ENCODE measurements at regions not wholly inside any gene's neighbourhood (a gene's known extent, or its start where the extent isn't known, plus 50 kb on each side); places are given as distances from the start of the nearest gene placed in this dataset.

DNA sequence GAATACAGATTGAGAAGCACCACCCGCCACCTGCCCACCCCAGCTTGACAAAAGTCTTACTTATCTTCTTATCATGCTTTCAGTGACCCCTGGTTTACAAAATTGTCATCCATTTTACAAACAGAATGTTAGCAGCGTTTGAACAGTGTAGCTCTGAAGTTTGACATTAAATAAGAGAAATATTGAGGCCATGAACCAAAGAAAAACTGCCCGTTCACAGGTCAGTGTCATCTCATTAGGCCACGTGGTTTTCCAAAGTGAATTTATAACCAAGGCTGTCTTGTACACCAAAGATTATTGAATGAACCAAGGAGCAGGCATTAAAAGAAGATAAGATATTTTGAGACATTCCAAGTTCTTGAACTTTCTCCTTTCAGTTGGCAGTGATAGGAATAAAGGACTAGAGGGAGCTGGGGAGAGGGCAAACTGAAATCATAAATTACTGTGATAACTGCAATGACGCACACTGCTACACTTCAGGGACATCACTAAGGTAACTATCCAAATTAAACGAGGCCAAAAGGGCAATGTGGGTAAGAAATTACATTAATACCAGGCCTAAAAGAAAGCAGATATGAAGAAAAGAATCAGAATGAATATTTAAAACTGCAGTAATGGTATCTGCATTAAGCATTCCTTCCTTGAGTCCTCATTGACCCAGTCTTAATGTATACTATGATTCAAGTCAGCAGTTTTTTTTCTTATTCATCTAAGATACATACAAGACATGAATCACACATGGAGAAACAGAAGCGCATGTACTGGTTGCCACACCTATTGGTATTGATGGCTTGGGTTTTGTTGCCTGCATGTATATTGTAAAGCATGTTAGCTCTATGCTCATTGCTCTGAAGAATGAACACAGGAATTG lies 159.8 kb upstream of the ARG1 start:
- Histone ChIP-seq H4K20me1 (ENCODE audit: insufficient read depth, low read length) (no peaks in the 10 kb centered on the region), H3K4me3 (ENCODE audit: insufficient read depth, low read depth, low read length) (no peak overlapping the region), H3K56ac (ENCODE audit: extremely low read depth, insufficient read depth, low read length) (no peak overlapping the region), H3K23ac (ENCODE audit: low read depth, low read length) (no peak overlapping the region), H2AFZ (replicated peaks; ENCODE audit: low read length, poor library complexity) (no peak overlapping the region), H2BK5ac (ENCODE audit: low read depth, low read length, poor library complexity, severe bottlenecking) (no peak overlapping the region), H2AK5ac (ENCODE audit: low read depth, low read length) (no peak overlapping the region), H4K91ac (ENCODE audit: insufficient read depth, low read depth, low read length) (no peak overlapping the region), H3K9ac (ENCODE audit: low read depth, low read length) (no peak overlapping the region), H3K4me2 (ENCODE audit: low read depth, low read length) (no peak overlapping the region), H2BK15ac (ENCODE audit: low read depth, low read length) (no peak overlapping the region), H3K9me3 (ENCODE audit: control insufficient read depth, insufficient read depth, low read length) (no peaks in the 10 kb centered on the region), H3K27me3 (ENCODE audit: control insufficient read depth, insufficient read depth, low read length) (peaks cover 2% of the 10 kb centered on the region), H4K8ac (ENCODE audit: low read depth in 2 of 2, low read length in 2 of 2) (no peak overlapping the region), H3K4me1 (ENCODE audit: control insufficient read depth, insufficient read depth, low read length) (no peaks in the 10 kb centered on the region), H3K14ac (replicated peaks; ENCODE audit: low read depth, low read length) (no peak overlapping the region), H3K27ac (ENCODE audit: insufficient read depth, low read length) (no peak overlapping the region), H4K5ac (ENCODE audit: low read depth, low read length) (no peak overlapping the region), H3K18ac (ENCODE audit: low read depth, low read length) (no peak overlapping the region), H3K79me1 (ENCODE audit: low read depth in 1 of 2, low read length in 2 of 2) (no peaks in the 10 kb centered on the region), H2BK20ac (ENCODE audit: low read depth, low read length) (no peak overlapping the region), H3K4ac (ENCODE audit: low read depth, low read length) (no peak overlapping the region), H2AK9ac (replicated peaks; ENCODE audit: low read depth, low read length, poor library complexity) (no peak overlapping the region), H3K9me1 (ENCODE audit: insufficient read depth, low read length) (no peaks in the 10 kb centered on the region), H3K36me3 (ENCODE audit: control insufficient read depth, insufficient read depth, low read length) (no peaks in the 10 kb centered on the region), H2BK120ac (ENCODE audit: low read depth, low read length) (no peak overlapping the region)
- no peak for DNase-seq
- dilution Hi-C loops (cut with HindIII; ENCODE audit: low sequenced_read_pairs, unreplicated experiment) (no loop called here), in situ Hi-C loops (cut with MboI; ENCODE audit: low sequenced_read_pairs) (no loop called here), intact Hi-C loops (cut with micrococcal nuclease) (no loop called here)
- WGBS, 2 experiments (ENCODE audit: extremely low coverage in 2 of 2, insufficient read length in 1 of 2), result no CpG with 5 or more reads among the region's 7 CpGs
- no peak for TF ChIP-seq MXI1 (IDR thresholded peaks at IDR 0.05; ENCODE audit: borderline replicate concordance, low read depth, low read length)
- TF ChIP-seq, protein P1, sequence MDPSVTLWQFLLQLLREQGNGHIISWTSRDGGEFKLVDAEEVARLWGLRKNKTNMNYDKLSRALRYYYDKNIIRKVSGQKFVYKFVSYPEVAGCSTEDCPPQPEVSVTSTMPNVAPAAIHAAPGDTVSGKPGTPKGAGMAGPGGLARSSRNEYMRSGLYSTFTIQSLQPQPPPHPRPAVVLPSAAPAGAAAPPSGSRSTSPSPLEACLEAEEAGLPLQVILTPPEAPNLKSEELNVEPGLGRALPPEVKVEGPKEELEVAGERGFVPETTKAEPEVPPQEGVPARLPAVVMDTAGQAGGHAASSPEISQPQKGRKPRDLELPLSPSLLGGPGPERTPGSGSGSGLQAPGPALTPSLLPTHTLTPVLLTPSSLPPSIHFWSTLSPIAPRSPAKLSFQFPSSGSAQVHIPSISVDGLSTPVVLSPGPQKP (IDR thresholded peaks at IDR 0.05; ENCODE audit: borderline replicate concordance, low read depth, low read length), result no peak
- TF ChIP-seq BHLHE40 (IDR thresholded peaks at IDR 0.05; ENCODE audit: low read depth, low read length), result no peak
- TF ChIP-seq NFE2L2 (IDR thresholded peaks at IDR 0.05; ENCODE audit: low read depth, low read length), result no peak
- no peak for TF ChIP-seq CHD1 (IDR thresholded peaks at IDR 0.05; ENCODE audit: low read depth, low read length)
- TF ChIP-seq POLR2A (IDR thresholded peaks at IDR 0.05; ENCODE audit: low read depth, low read length), result no peak
- TF ChIP-seq CEBPB (IDR thresholded peaks at IDR 0.05; ENCODE audit: low read depth, low read length), result no peak
- TF ChIP-seq RAD21 (IDR thresholded peaks at IDR 0.05; ENCODE audit: low read length), result no peak
- TF ChIP-seq FOS (IDR thresholded peaks at IDR 0.05; ENCODE audit: low read depth, low read length), result no peak
- TF ChIP-seq SMC3 (IDR thresholded peaks at IDR 0.05; ENCODE audit: low read depth, low read length), result no peak
- TF ChIP-seq RCOR1 (IDR thresholded peaks at IDR 0.05; ENCODE audit: insufficient replicate concordance, low read length), result no peak
- no peak for TF ChIP-seq MAFK (IDR thresholded peaks at IDR 0.05; ENCODE audit: low read depth, low read length)
- TF ChIP-seq, protein P2, sequence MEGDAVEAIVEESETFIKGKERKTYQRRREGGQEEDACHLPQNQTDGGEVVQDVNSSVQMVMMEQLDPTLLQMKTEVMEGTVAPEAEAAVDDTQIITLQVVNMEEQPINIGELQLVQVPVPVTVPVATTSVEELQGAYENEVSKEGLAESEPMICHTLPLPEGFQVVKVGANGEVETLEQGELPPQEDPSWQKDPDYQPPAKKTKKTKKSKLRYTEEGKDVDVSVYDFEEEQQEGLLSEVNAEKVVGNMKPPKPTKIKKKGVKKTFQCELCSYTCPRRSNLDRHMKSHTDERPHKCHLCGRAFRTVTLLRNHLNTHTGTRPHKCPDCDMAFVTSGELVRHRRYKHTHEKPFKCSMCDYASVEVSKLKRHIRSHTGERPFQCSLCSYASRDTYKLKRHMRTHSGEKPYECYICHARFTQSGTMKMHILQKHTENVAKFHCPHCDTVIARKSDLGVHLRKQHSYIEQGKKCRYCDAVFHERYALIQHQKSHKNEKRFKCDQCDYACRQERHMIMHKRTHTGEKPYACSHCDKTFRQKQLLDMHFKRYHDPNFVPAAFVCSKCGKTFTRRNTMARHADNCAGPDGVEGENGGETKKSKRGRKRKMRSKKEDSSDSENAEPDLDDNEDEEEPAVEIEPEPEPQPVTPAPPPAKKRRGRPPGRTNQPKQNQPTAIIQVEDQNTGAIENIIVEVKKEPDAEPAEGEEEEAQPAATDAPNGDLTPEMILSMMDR (conservative IDR thresholded peaks at IDR 0.05; ENCODE audit: low read depth, low read length), result no peak
- no peak for TF ChIP-seq MAZ (IDR thresholded peaks at IDR 0.05; ENCODE audit: borderline replicate concordance, low read depth, low read length)
- TF ChIP-seq, protein P3, sequence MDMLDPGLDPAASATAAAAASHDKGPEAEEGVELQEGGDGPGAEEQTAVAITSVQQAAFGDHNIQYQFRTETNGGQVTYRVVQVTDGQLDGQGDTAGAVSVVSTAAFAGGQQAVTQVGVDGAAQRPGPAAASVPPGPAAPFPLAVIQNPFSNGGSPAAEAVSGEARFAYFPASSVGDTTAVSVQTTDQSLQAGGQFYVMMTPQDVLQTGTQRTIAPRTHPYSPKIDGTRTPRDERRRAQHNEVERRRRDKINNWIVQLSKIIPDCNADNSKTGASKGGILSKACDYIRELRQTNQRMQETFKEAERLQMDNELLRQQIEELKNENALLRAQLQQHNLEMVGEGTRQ (IDR thresholded peaks at IDR 0.05; ENCODE audit: low read depth, low read length), result no peak
- TF ChIP-seq RFX5 (IDR thresholded peaks at IDR 0.05; ENCODE audit: low read depth, low read length), result no peak
- ChIA-PET POLR2A (ENCODE audit: unreplicated experiment) (interaction anchor here (0.6 kb wide), 1 partner anchor 20 kb away, joined by 3 read pairs; no protein-coding TSS in a partner anchor), CTCF (no interaction called here)
- BruUV-seq (replicated peaks), result no TSS peak
- ATAC-seq (ENCODE audit: low read depth), result no peak
